A549 (cell line): ENCODE measurements at regions not wholly inside any gene's neighbourhood (a gene's known extent, or its start where the extent isn't known, plus 50 kb on each side); places are given as distances from the start of the nearest gene placed in this dataset.

ENCODE experiments used
- BHLHE40 ChIP-seq: IDR thresholded peaks from 2 replicates; pipeline ENCODE4 v1.6.1; 2012; ENCODE audit warnings: low read depth, low read length, inconsistent platforms
- CEBPB ChIP-seq, 2 experiments: fragments of >200 bp in 1 of 2; sonication (Bioruptor Twin) in 1 of 2; formaldehyde crosslinking in 1 of 2; IDR thresholded peaks; 2 replicates each; pipeline ENCODE4 v1.6.1; 2012 to 2016
- CHD2 ChIP-seq: fragments of 150-350 bp; IDR thresholded peaks from 2 replicates; pipeline ENCODE4 v1.6.1; 2014; ENCODE audit warnings: low read length; ENCODE audit not compliant: partially characterized antibody
- ESRRA ChIP-seq: fragments of 150-350 bp; IDR thresholded peaks from 2 replicates; pipeline ENCODE4 v1.6.1; 2014; ENCODE audit warnings: mild to moderate bottlenecking, low read length, borderline replicate concordance
- FOSL2 ChIP-seq, 2 experiments: fragments of 450-650 bp in 1 of 2; fragments of >200 bp in 1 of 2; sonication (Bioruptor Twin) in 1 of 2; formaldehyde crosslinking; IDR thresholded peaks; 2 replicates each; pipeline versions ENCODE4 v1.5.0 to v1.6.1; 2016 to 2020; ENCODE audit warnings: mild to moderate bottlenecking in 1 of 2, moderate library complexity in 1 of 2
- POLR2A ChIP-seq: IDR thresholded peaks from 2 replicates; pipeline ENCODE4 v1.6.1; 2012; ENCODE audit warnings: mild to moderate bottlenecking, low read length
- RAD21 ChIP-seq, 2 experiments: fragments of >200 bp in 1 of 2; sonication (Bioruptor Twin) in 1 of 2; formaldehyde crosslinking in 1 of 2; IDR thresholded peaks in 1 of 2; conservative IDR thresholded peaks in 1 of 2; 2 replicates in 1 of 2; 3 replicates in 1 of 2; pipeline ENCODE4 v1.6.1; 2012 to 2018; ENCODE audit warnings: inconsistent platforms in 1 of 2
- RNF2 ChIP-seq: fragments of 200-600 bp; sonication (generic); IDR thresholded peaks from 2 replicates; pipeline ENCODE4 v1.6.1; 2016; ENCODE audit warnings: low read depth, mild to moderate bottlenecking, antibody characterized with exemption, moderate library complexity, borderline replicate concordance
- ZSCAN20 ChIP-seq: fragments of 250-450 bp; sonication (Bioruptor Pico); IDR thresholded peaks from 2 replicates; pipeline ENCODE4 v1.8.0; 2022; ENCODE audit warnings: mild to moderate bottlenecking, moderate library complexity
- TF ChIP-seq, protein P1 (sequence below): IDR thresholded peaks from 2 replicates; pipeline ENCODE4 v1.6.1; 2012
- TF ChIP-seq, protein P2 (sequence below): fragments of >200 bp; sonication (Bioruptor Twin); formaldehyde crosslinking; IDR thresholded peaks from 3 replicates; pipeline ENCODE4 v1.5.1; 2016

DNA sequence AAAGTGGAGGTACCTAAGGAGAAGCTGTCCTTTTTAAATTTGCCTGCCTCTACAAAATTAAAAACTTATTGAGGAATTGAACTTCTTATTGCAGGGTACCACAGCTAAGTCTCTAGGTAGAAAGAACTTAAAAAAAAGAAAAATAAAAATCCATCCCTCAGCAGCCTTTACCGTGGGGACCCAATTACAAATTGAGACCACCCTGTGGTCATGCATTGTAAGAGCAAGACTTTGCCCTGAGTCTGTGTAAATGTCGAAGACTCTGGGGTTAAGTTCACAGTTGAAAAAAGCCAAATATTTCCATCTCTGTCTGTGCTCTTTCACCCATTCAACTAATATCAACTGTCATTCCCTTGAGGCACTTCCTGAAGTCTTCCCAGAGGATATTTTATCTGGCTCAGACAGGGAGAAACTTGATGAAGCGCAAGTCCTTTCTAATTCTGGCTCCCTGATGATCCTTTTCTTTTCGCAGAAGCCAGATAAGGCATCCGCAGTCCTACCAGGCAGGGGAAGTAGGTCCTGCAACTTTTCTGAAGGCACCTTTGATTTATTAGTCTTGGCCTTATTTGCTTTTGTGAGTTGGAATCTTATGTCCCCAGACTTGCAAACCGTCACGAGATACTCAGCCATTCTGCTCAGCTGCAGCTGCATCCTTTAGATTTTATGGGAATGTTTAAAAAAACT lies 323.8 kb upstream of the WWC1 start:
- no peak for TF ChIP-seq CHD2
- TF ChIP-seq, protein P1, sequence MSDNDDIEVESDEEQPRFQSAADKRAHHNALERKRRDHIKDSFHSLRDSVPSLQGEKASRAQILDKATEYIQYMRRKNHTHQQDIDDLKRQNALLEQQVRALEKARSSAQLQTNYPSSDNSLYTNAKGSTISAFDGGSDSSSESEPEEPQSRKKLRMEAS: no peak
- no peak for TF ChIP-seq RAD21 (conservative IDR thresholded peaks at IDR 0.05 in 1 of 2, IDR thresholded peaks at IDR 0.05 in 1 of 2)
- TF ChIP-seq ZSCAN20 (CRISPR knock-in tag): no peak
- no peak for TF ChIP-seq CEBPB (IDR thresholded peaks at IDR 0.05)
- TF ChIP-seq, protein P2, sequence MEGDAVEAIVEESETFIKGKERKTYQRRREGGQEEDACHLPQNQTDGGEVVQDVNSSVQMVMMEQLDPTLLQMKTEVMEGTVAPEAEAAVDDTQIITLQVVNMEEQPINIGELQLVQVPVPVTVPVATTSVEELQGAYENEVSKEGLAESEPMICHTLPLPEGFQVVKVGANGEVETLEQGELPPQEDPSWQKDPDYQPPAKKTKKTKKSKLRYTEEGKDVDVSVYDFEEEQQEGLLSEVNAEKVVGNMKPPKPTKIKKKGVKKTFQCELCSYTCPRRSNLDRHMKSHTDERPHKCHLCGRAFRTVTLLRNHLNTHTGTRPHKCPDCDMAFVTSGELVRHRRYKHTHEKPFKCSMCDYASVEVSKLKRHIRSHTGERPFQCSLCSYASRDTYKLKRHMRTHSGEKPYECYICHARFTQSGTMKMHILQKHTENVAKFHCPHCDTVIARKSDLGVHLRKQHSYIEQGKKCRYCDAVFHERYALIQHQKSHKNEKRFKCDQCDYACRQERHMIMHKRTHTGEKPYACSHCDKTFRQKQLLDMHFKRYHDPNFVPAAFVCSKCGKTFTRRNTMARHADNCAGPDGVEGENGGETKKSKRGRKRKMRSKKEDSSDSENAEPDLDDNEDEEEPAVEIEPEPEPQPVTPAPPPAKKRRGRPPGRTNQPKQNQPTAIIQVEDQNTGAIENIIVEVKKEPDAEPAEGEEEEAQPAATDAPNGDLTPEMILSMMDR: no peak
- TF ChIP-seq BHLHE40: no peak
- TF ChIP-seq ESRRA: no peak
- TF ChIP-seq FOSL2 (IDR thresholded peaks at IDR 0.05): no peak
- no peak for TF ChIP-seq FOSL2 (CRISPR knock-in tag; IDR thresholded peaks at IDR 0.05)
- no peak for TF ChIP-seq RNF2
- TF ChIP-seq POLR2A: no peak
